ENCODE measurements at regions not wholly inside any gene's neighbourhood (a gene's known extent, or its start where the extent isn't known, plus 50 kb on each side); places are given as distances from the start of the nearest gene placed in this dataset.

DNA sequence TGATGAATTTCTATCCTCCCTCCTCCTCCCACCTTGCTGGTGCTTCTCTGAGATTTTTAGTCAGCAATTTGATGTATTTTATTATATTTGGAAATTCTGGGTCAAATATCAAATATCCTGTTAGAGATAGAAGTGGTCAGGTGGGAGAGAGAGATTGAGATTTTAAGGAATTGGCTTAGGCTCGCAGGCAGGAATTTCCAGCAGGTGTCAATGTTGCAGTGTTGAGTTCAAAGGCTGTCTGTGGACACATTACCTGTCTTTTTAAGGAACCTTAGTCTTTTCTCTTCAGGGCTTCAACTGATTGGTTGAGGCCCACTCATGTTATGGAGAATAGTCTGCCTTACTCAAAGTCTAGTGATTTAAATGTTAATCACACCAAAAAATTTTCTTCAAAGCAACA lies 457.3 kb downstream of the FLRT2 start:
- Histone ChIP-seq H3K79me2 (ENCODE audit: control insufficient read depth, insufficient read depth, low read length) (no peaks in the 10 kb centered on the region), H2AFZ (ENCODE audit: low read depth, low read length) (no peak overlapping the region), H4K20me1 (replicated peaks; ENCODE audit: control insufficient read depth, extremely low read depth, insufficient read depth, low read length) (no peaks in the 10 kb centered on the region), H3K4me3 (replicated peaks in 1 of 3; ENCODE audit: insufficient read depth in 1 of 3, low read depth in 1 of 3, low read length in 3 of 3) (no peak overlapping the region), H3K36me3 (ENCODE audit: control insufficient read depth in 2 of 2, extremely low read depth in 1 of 2, insufficient read depth in 2 of 2, low read length in 2 of 2) (no peaks in the 10 kb centered on the region), H3K9me1 (replicated peaks; ENCODE audit: control insufficient read depth, extremely low read depth, insufficient read depth, low read length) (no peaks in the 10 kb centered on the region), H3K9me3 (replicated peaks; ENCODE audit: control insufficient read depth, insufficient read depth, low read length) (peaks cover 2% of the 10 kb centered on the region), H3K27me3 (ENCODE audit: control insufficient read depth in 2 of 2, insufficient read depth in 2 of 2, low read length in 2 of 2) (no peaks in the 10 kb centered on the region), H3K4me1 (ENCODE audit: control insufficient read depth, extremely low read depth, insufficient read depth, low read length) (no peaks in the 10 kb centered on the region), H3K4me2 (ENCODE audit: insufficient read depth, low read length) (no peak overlapping the region), H3K27ac (ENCODE audit: insufficient read depth, low read depth, low read length) (no peak overlapping the region), H3K9ac (replicated peaks; ENCODE audit: extremely low read depth, insufficient read depth, low read length) (no peak overlapping the region)
- intact Hi-C loops (cut with micrococcal nuclease) (no loop called here), dilution Hi-C loops (cut with MboI; ENCODE audit: extremely low pct_ligation_motif_present, low sequenced_read_pairs) (no loop called here)
- ChIA-PET POLR2A (no interaction called here), CTCF (no interaction called here)
- TF ChIP-seq GATA2 (IDR thresholded peaks at IDR 0.05; ENCODE audit: insufficient read depth, insufficient read length, low read depth, low read length) (no peak), CTCF (IDR thresholded peaks at IDR 0.05; ENCODE audit: extremely low read depth in 1 of 2, insufficient read depth in 1 of 2, low read depth in 1 of 2, low read length in 2 of 2) (no peak), POLR2AphosphoS5 (IDR thresholded peaks at IDR 0.05; ENCODE audit: insufficient read depth, low read depth, low read length) (no peak), MYC (IDR thresholded peaks at IDR 0.05; ENCODE audit: low read depth, low read length) (no peak), POLR2A (IDR thresholded peaks at IDR 0.05; ENCODE audit: low read depth, low read length) (no peak)
- no peak for DNase-seq (ENCODE audit: low read depth, low spot score)
- no peak for FAIRE-seq
- no TSS peak for BruUV-seq (replicated peaks)

DNA sequence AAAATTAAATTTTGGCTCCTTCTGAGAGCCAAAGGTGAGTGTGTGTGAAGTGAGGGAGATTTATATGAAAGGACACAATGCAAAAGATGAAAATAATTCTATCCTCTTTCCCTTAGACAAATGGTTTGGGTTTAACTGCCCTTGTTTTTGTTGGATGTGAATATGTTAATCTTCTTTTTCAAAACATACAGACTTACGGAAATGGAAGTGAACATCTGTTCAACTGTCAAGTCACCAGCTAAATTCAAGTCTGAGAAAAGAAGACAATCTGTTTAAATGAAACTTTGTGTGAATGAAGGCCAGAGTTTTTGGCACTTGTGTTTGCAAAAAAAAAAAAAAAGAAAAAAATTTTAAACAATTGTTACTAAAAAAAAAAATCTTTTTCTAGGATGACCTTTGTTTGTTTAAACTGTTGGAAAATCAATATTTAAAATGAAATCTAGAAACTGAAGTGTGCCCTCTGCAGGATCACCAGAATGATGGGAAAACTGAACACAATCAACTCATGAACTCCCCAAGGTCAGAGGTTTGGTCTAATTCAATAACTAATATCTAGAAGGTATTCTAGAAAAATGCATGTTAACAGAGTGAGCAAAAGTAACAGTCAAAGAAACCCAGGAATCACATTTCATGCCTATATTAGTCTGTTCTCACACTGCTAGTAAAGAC lies 448.8 kb downstream of the FLRT2 start:
- Histone ChIP-seq H3K27me3 (ENCODE audit: control insufficient read depth in 2 of 2, insufficient read depth in 2 of 2, low read length in 2 of 2) (no peaks in the 10 kb centered on the region), H4K20me1 (replicated peaks; ENCODE audit: control insufficient read depth, extremely low read depth, insufficient read depth, low read length) (no peaks in the 10 kb centered on the region), H3K9ac (replicated peaks; ENCODE audit: extremely low read depth, insufficient read depth, low read length) (no peak overlapping the region), H2AFZ (ENCODE audit: low read depth, low read length) (no peak overlapping the region), H3K27ac (ENCODE audit: insufficient read depth, low read depth, low read length) (no peak overlapping the region), H3K4me2 (ENCODE audit: insufficient read depth, low read length) (no peak overlapping the region), H3K4me1 (ENCODE audit: control insufficient read depth, extremely low read depth, insufficient read depth, low read length) (no peaks in the 10 kb centered on the region), H3K9me1 (replicated peaks; ENCODE audit: control insufficient read depth, extremely low read depth, insufficient read depth, low read length) (no peaks in the 10 kb centered on the region), H3K36me3 (ENCODE audit: control insufficient read depth in 2 of 2, extremely low read depth in 1 of 2, insufficient read depth in 2 of 2, low read length in 2 of 2) (no peaks in the 10 kb centered on the region), H3K9me3 (replicated peaks; ENCODE audit: control insufficient read depth, insufficient read depth, low read length) (peaks cover 2% of the 10 kb centered on the region), H3K79me2 (ENCODE audit: control insufficient read depth, insufficient read depth, low read length) (no peaks in the 10 kb centered on the region), H3K4me3 (replicated peaks in 1 of 3; ENCODE audit: insufficient read depth in 1 of 3, low read depth in 1 of 3, low read length in 3 of 3) (no peak overlapping the region)
- no peak for FAIRE-seq
- dilution Hi-C loops (cut with MboI; ENCODE audit: extremely low pct_ligation_motif_present, low sequenced_read_pairs) (no loop called here), intact Hi-C loops (cut with micrococcal nuclease) (no loop called here)
- ChIA-PET POLR2A (no interaction called here), CTCF (no interaction called here)
- TF ChIP-seq POLR2A (IDR thresholded peaks at IDR 0.05; ENCODE audit: low read depth, low read length) (no peak), CTCF (IDR thresholded peaks at IDR 0.05; ENCODE audit: extremely low read depth in 1 of 2, insufficient read depth in 1 of 2, low read depth in 1 of 2, low read length in 2 of 2) (no peak), MYC (IDR thresholded peaks at IDR 0.05; ENCODE audit: low read depth, low read length) (no peak), POLR2AphosphoS5 (IDR thresholded peaks at IDR 0.05; ENCODE audit: insufficient read depth, low read depth, low read length) (no peak), FOS (IDR thresholded peaks at IDR 0.05; ENCODE audit: borderline replicate concordance, insufficient read depth, low read length) (no peak), EZH2 (IDR thresholded peaks at IDR 0.05; ENCODE audit: borderline replicate concordance, low read depth, low read length, severe bottlenecking) (no peak), JUN (IDR thresholded peaks at IDR 0.05; ENCODE audit: borderline replicate concordance, insufficient read depth, insufficient read length, low read depth) (no peak), GATA2 (IDR thresholded peaks at IDR 0.05; ENCODE audit: insufficient read depth, insufficient read length, low read depth, low read length) (no peak)
- TF ChIP-seq, protein P1, sequence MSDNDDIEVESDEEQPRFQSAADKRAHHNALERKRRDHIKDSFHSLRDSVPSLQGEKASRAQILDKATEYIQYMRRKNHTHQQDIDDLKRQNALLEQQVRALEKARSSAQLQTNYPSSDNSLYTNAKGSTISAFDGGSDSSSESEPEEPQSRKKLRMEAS (IDR thresholded peaks at IDR 0.05; ENCODE audit: insufficient read depth, insufficient read length), result no peak
- no peak for DNase-seq (ENCODE audit: low read depth, low spot score)
- no TSS peak for BruUV-seq (replicated peaks)
